ENCODE measurements at regions not wholly inside any gene's neighbourhood (a gene's known extent, or its start where the extent isn't known, plus 50 kb on each side); places are given as distances from the start of the nearest gene placed in this dataset.

DNA sequence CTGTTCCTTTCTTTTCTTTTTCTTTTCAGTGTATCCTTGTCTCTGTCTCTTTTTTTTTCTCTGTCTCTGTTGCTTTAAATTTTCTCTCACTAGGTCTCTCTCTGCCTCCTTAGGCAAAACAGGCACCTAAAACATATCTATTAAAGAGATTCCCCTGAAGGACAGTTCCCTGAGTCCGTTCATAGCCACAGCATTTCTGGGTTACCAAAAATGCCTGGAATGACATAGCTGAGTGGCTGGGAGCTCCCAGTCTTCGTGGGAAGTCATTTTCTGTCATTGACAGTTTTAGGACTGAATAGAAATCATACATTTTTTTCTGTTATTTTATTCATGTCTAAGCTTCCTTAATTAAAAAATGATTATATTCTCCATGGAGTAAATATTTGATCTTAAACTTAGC, 323.8 kb upstream of the AZI2 start:
- TF ChIP-seq POLR2A (IDR thresholded peaks at IDR 0.05) = no peak
- TF ChIP-seq, protein P1, sequence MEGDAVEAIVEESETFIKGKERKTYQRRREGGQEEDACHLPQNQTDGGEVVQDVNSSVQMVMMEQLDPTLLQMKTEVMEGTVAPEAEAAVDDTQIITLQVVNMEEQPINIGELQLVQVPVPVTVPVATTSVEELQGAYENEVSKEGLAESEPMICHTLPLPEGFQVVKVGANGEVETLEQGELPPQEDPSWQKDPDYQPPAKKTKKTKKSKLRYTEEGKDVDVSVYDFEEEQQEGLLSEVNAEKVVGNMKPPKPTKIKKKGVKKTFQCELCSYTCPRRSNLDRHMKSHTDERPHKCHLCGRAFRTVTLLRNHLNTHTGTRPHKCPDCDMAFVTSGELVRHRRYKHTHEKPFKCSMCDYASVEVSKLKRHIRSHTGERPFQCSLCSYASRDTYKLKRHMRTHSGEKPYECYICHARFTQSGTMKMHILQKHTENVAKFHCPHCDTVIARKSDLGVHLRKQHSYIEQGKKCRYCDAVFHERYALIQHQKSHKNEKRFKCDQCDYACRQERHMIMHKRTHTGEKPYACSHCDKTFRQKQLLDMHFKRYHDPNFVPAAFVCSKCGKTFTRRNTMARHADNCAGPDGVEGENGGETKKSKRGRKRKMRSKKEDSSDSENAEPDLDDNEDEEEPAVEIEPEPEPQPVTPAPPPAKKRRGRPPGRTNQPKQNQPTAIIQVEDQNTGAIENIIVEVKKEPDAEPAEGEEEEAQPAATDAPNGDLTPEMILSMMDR (IDR thresholded peaks at IDR 0.05) = no peak
- Histone ChIP-seq H3K4me3 (no peak overlapping the region), H3K4me1 (peaks cover 0 to 16% (median 0%) of the 10 kb centered on the region in 12 donors), H3K9me3 (no peaks in the 10 kb centered on the region), H3K27me3 (no peaks in the 10 kb centered on the region), H3K36me3 (no peaks in the 10 kb centered on the region), H3K27ac (no peak overlapping the region)
- 34 to 40% (median 38%) methylated on average over 2 of the region's 2 CpGs for WGBS, 4 donors
- no peak for ATAC-seq
- DNase-seq = no peak
- intact Hi-C loops (cut with DNase I) = loop anchor here in 1 of 10 donors (10.0 kb wide), 1 partner anchor 52 kb away; no protein-coding TSS in a partner anchor

DNA sequence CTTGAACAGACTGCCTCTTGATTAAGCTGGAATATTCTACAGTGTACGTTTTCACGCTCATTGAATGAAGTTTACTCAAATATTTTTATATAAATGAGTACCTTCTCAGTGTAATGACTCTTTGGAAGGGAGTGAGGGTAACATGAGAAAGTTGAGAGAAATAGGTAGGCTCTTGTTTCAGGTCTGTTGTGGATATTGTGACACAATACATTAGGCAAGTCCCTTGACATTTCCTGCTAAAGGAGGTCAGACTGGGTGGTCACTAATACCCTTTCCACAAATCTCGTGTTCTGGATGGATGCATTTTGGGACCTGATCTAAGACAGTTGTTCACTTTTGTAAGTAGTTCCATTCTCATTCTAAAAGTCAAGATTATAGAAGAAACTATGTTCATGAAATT, 324.8 kb upstream of the AZI2 start:
- 83 to 88% (median 86%) methylated on average over 3 of the region's 3 CpGs for WGBS, 4 donors
- intact Hi-C loops (cut with DNase I) = loop anchor here in 1 of 10 donors (10.0 kb wide), 1 partner anchor 51 kb away; no protein-coding TSS in a partner anchor
- no peak for TF ChIP-seq POLR2A (IDR thresholded peaks at IDR 0.05)
- TF ChIP-seq, protein P1 (IDR thresholded peaks at IDR 0.05) = no peak
- Histone ChIP-seq H3K27ac (no peak overlapping the region), H3K9me3 (no peaks in the 10 kb centered on the region), H3K4me3 (no peak overlapping the region), H3K4me1 (peaks cover 0 to 5% (median 0%) of the 10 kb centered on the region in 12 donors), H3K36me3 (no peaks in the 10 kb centered on the region), H3K27me3 (no peaks in the 10 kb centered on the region)
- DNase-seq = no peak
- no peak for ATAC-seq

DNA sequence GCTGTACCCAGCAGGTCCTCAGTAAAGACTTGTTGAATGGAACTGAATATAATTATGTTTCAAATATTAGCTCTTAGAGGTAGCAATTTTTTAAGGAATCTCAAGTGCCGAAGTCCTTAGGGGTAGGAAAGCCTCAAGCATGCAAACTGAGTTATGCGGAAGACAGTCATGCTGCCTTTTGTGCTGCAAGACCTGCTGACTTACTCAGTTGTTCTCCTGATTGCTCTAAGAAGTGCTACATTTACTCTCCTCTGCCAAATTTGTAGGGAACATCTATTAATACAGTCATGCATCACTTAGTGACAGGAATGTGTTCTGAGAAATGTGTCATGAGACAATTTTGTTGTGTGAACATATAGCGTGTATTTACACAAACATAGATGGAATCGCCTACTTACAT, 325.6 kb upstream of the AZI2 start:
- Histone ChIP-seq H3K36me3 (no peaks in the 10 kb centered on the region), H3K4me3 (no peak overlapping the region), H3K27me3 (no peaks in the 10 kb centered on the region), H3K4me1 (peaks cover 0 to 5% (median 0%) of the 10 kb centered on the region in 12 donors), H3K27ac (peak overlapping the region in 1 of 12 donors; percentile 4), H3K9me3 (no peaks in the 10 kb centered on the region)
- no peak for DNase-seq
- WGBS, 4 donors = 60 to 68% (median 67%) methylated on average over 4 of the region's 4 CpGs
- intact Hi-C loops (cut with DNase I) = loop anchor here in 1 of 10 donors (10.0 kb wide), 1 partner anchor 51 kb away; no protein-coding TSS in a partner anchor
- TF ChIP-seq, protein P1 (IDR thresholded peaks at IDR 0.05) = no peak
- TF ChIP-seq POLR2A (IDR thresholded peaks at IDR 0.05) = no peak
- ATAC-seq = peak; percentile 80 to 88 (median 82)

DNA sequence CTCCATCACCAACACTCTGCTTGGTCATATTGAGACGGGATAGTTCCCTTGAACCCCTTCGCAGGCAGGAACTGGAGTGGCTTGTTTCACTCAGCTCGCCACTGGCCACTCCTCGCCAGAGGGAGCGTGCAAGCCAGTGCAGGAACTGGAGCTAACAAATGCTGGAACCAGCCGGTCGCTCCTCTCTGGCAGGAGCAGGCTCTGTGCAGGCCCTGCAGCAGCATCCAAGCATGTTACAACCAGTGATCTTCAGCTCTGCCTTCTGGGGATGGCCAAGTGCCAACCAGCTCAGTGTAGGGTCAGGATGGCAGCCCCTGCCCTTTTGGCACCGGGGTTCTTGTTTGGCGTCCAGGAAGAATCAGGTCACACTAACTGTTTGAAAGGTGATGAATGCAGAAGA, 329.0 kb upstream of the AZI2 start:
- Histone ChIP-seq H3K27me3 (no peaks in the 10 kb centered on the region), H3K27ac (no peak overlapping the region), H3K36me3 (no peaks in the 10 kb centered on the region), H3K4me1 (peaks cover 0 to 3% (median 0%) of the 10 kb centered on the region in 12 donors), H3K4me3 (no peak overlapping the region), H3K9me3 (no peaks in the 10 kb centered on the region)
- DNase-seq = peak in 1 of 5 donors; percentile 40
- no peak for ATAC-seq
- TF ChIP-seq, protein P1 (IDR thresholded peaks at IDR 0.05) = no peak
- no peak for TF ChIP-seq POLR2A (IDR thresholded peaks at IDR 0.05)
- WGBS, 4 donors = 79 to 92% (median 89%) methylated on average over 9 of the region's 9 CpGs
- intact Hi-C loops (cut with DNase I) = loop anchor here in 1 of 10 donors (10.0 kb wide), 1 partner anchor 47 kb away; no protein-coding TSS in a partner anchor

All from heart left ventricle (tissue), 16 donors.